ENCODE measurements at regions not wholly inside any gene's neighbourhood (a gene's known extent, or its start where the extent isn't known, plus 50 kb on each side); places are given as distances from the start of the nearest gene placed in this dataset.

DNA sequence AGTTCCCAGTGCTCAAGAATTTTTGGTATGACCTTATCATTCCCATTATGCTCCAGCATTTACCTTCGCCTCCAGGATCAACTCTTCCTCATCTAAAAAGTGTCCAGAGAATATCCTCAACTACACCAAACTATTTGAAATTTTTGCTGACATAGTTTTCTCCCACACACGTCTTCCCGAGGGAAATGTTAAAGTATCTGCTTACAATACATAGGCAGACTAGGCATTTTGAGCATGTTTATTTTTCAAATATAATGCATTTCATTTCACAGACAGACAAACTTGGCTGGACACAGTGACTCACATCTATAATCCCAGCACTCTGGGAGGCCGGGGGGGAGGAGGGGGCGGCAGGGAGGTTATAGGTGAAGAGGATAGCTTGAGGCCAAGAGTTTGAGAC, 177.1 kb upstream of the TRIM24 start:
- Histone ChIP-seq H2AFZ (ENCODE audit: low read depth, low read length) (no peak overlapping the region), H3K79me2 (replicated peaks; ENCODE audit: insufficient read depth, low read length) (no peaks in the 10 kb centered on the region), H3K4me2 (ENCODE audit: low read length) (no peak overlapping the region), H3K27ac (ENCODE audit: low read length) (no peak overlapping the region), H4K20me1 (ENCODE audit: insufficient read depth) (no peaks in the 10 kb centered on the region), H3K4me3 (ENCODE audit: low read length) (no peak overlapping the region), H3K9me2 (ENCODE audit: insufficient read depth, low read length) (no peaks in the 10 kb centered on the region), H3K9me3 (ENCODE audit: low read length) (no peaks in the 10 kb centered on the region), H3K9ac (ENCODE audit: low read length) (no peak overlapping the region), H3K27me3 (ENCODE audit: insufficient read depth, low read depth, low read length) (no peaks in the 10 kb centered on the region), H3F3A (ENCODE audit: insufficient read depth, low read length, poor library complexity, severe bottlenecking) (no peaks in the 10 kb centered on the region), H3K36me3 (ENCODE audit: insufficient read depth, low read length) (no peaks in the 10 kb centered on the region)
- TF ChIP-seq EP300 (conservative IDR thresholded peaks at IDR 0.05; ENCODE audit: poor library complexity, severe bottlenecking) (no peak), EZH2 (IDR thresholded peaks at IDR 0.05; ENCODE audit: borderline replicate concordance, insufficient read depth, low read length, poor library complexity, severe bottlenecking) (no peak), SMC3 (conservative IDR thresholded peaks at IDR 0.05; ENCODE audit: poor library complexity) (no peak), MXI1 (conservative IDR thresholded peaks at IDR 0.05; ENCODE audit: poor library complexity, severe bottlenecking) (no peak), RAD21 (conservative IDR thresholded peaks at IDR 0.05) (no peak), TAF1 (IDR thresholded peaks at IDR 0.05; ENCODE audit: low read depth) (no peak), POLR2AphosphoS5 (IDR thresholded peaks at IDR 0.05) (no peak)
- TF ChIP-seq, protein P1, sequence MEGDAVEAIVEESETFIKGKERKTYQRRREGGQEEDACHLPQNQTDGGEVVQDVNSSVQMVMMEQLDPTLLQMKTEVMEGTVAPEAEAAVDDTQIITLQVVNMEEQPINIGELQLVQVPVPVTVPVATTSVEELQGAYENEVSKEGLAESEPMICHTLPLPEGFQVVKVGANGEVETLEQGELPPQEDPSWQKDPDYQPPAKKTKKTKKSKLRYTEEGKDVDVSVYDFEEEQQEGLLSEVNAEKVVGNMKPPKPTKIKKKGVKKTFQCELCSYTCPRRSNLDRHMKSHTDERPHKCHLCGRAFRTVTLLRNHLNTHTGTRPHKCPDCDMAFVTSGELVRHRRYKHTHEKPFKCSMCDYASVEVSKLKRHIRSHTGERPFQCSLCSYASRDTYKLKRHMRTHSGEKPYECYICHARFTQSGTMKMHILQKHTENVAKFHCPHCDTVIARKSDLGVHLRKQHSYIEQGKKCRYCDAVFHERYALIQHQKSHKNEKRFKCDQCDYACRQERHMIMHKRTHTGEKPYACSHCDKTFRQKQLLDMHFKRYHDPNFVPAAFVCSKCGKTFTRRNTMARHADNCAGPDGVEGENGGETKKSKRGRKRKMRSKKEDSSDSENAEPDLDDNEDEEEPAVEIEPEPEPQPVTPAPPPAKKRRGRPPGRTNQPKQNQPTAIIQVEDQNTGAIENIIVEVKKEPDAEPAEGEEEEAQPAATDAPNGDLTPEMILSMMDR (IDR thresholded peaks at IDR 0.05; ENCODE audit: poor library complexity, severe bottlenecking): no peak
- TF ChIP-seq, protein P2, sequence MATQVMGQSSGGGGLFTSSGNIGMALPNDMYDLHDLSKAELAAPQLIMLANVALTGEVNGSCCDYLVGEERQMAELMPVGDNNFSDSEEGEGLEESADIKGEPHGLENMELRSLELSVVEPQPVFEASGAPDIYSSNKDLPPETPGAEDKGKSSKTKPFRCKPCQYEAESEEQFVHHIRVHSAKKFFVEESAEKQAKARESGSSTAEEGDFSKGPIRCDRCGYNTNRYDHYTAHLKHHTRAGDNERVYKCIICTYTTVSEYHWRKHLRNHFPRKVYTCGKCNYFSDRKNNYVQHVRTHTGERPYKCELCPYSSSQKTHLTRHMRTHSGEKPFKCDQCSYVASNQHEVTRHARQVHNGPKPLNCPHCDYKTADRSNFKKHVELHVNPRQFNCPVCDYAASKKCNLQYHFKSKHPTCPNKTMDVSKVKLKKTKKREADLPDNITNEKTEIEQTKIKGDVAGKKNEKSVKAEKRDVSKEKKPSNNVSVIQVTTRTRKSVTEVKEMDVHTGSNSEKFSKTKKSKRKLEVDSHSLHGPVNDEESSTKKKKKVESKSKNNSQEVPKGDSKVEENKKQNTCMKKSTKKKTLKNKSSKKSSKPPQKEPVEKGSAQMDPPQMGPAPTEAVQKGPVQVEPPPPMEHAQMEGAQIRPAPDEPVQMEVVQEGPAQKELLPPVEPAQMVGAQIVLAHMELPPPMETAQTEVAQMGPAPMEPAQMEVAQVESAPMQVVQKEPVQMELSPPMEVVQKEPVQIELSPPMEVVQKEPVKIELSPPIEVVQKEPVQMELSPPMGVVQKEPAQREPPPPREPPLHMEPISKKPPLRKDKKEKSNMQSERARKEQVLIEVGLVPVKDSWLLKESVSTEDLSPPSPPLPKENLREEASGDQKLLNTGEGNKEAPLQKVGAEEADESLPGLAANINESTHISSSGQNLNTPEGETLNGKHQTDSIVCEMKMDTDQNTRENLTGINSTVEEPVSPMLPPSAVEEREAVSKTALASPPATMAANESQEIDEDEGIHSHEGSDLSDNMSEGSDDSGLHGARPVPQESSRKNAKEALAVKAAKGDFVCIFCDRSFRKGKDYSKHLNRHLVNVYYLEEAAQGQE (IDR thresholded peaks at IDR 0.05; ENCODE audit: borderline replicate concordance): no peak

DNA sequence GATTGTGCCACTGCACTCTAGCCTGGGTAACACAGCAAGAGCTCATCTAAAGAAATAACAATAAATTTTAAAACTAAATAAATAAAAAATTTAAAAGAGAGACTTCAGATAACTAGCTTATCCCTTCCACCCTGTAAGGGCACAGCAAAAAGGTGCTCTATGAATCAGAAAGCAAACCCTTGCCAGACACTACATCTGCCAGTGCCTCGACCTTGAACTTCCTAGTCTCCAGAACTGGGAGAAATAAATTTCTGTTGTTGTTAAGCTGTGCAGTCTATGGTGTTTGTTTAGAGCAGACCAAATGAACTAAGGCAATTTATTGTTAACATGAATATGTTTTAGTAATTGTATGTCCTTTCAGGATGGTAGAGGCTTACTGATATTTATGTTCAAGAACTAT, 174.9 kb upstream of the TRIM24 start:
- no peaks in the 10 kb centered on the region for H3K9me3 ChIP-seq (ENCODE audit: low read length)
- H3K4me3 ChIP-seq (ENCODE audit: low read length): no peak overlapping the region
- no peaks in the 10 kb centered on the region for H3K79me2 ChIP-seq (replicated peaks; ENCODE audit: insufficient read depth, low read length)
- H3K4me2 ChIP-seq (ENCODE audit: low read length): no peak overlapping the region
- H3F3A ChIP-seq (ENCODE audit: insufficient read depth, low read length, poor library complexity, severe bottlenecking): no peaks in the 10 kb centered on the region
- no peak for TF ChIP-seq EZH2 (IDR thresholded peaks at IDR 0.05; ENCODE audit: borderline replicate concordance, insufficient read depth, low read length, poor library complexity, severe bottlenecking)
- TF ChIP-seq MXI1 (conservative IDR thresholded peaks at IDR 0.05; ENCODE audit: poor library complexity, severe bottlenecking): no peak
- H2AFZ ChIP-seq (ENCODE audit: low read depth, low read length): no peak overlapping the region
- no peaks in the 10 kb centered on the region for H3K36me3 ChIP-seq (ENCODE audit: insufficient read depth, low read length)
- H3K27me3 ChIP-seq (ENCODE audit: insufficient read depth, low read depth, low read length): no peaks in the 10 kb centered on the region
- H4K20me1 ChIP-seq (ENCODE audit: insufficient read depth): no peaks in the 10 kb centered on the region
- H3K27ac ChIP-seq (ENCODE audit: low read length): no peak overlapping the region
- no peaks in the 10 kb centered on the region for H3K9me2 ChIP-seq (ENCODE audit: insufficient read depth, low read length)
- no peak overlapping the region for H3K9ac ChIP-seq (ENCODE audit: low read length)

DNA sequence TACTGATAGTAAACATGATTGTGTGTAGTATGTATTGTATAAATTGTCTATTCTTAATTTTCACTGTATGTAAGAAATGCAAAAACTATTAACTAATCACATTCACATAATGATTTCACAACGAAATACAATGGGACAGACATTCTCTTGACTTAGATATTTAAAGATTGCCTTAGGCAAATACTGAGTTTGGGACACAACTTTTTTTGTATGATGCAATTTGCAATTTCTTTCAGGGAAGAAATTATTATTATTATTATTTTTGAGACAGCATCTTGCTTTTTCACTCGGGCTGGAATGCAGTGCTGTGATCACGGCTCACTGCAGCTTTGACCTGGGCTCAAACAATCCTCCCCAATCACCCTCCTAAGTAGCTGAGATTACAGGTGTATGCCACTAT, 173.2 kb upstream of the TRIM24 start:
- Histone ChIP-seq H3K36me3 (ENCODE audit: insufficient read depth, low read length) (no peaks in the 10 kb centered on the region), H3K27ac (ENCODE audit: low read length) (no peak overlapping the region), H3K79me2 (replicated peaks; ENCODE audit: insufficient read depth, low read length) (no peaks in the 10 kb centered on the region), H3K9me2 (ENCODE audit: insufficient read depth, low read length) (no peaks in the 10 kb centered on the region), H3K4me2 (ENCODE audit: low read length) (no peak overlapping the region), H4K20me1 (ENCODE audit: insufficient read depth) (no peaks in the 10 kb centered on the region), H3K27me3 (ENCODE audit: insufficient read depth, low read depth, low read length) (no peaks in the 10 kb centered on the region), H3K9ac (ENCODE audit: low read length) (no peak overlapping the region), H3K4me3 (ENCODE audit: low read length) (no peak overlapping the region), H3F3A (ENCODE audit: insufficient read depth, low read length, poor library complexity, severe bottlenecking) (no peaks in the 10 kb centered on the region), H3K9me3 (ENCODE audit: low read length) (no peaks in the 10 kb centered on the region), H2AFZ (ENCODE audit: low read depth, low read length) (no peak overlapping the region)
- TF ChIP-seq, protein P1 (IDR thresholded peaks at IDR 0.05; ENCODE audit: poor library complexity, severe bottlenecking): no peak
- TF ChIP-seq RAD21 (conservative IDR thresholded peaks at IDR 0.05) (no peak), SMC3 (conservative IDR thresholded peaks at IDR 0.05; ENCODE audit: poor library complexity) (no peak), TAF1 (IDR thresholded peaks at IDR 0.05; ENCODE audit: low read depth) (no peak), MXI1 (conservative IDR thresholded peaks at IDR 0.05; ENCODE audit: poor library complexity, severe bottlenecking) (no peak), EP300 (conservative IDR thresholded peaks at IDR 0.05; ENCODE audit: poor library complexity, severe bottlenecking) (no peak), EZH2 (IDR thresholded peaks at IDR 0.05; ENCODE audit: borderline replicate concordance, insufficient read depth, low read length, poor library complexity, severe bottlenecking) (no peak), POLR2AphosphoS5 (IDR thresholded peaks at IDR 0.05) (no peak)
- TF ChIP-seq, protein P2 (IDR thresholded peaks at IDR 0.05; ENCODE audit: borderline replicate concordance): no peak

Measured in neural cell (in vitro differentiated cells).